Ascending aorta (tissue), 2 donors: ENCODE measurements at regions not wholly inside any gene's neighbourhood (a gene's known extent, or its start where the extent isn't known, plus 50 kb on each side); places are given as distances from the start of the nearest gene placed in this dataset.

ENCODE experiments used
- DNase-seq, 2 donors: peaks; one replicate each; pipeline ENCODE4 v3.0.0-alpha.2; 2019; ENCODE audit warnings: low spot score in 2 of 2
- H3K27ac ChIP-seq, 2 donors: fragments of 200-600 bp; sonication (generic); one replicate each; pipeline ENCODE4 v1.5.1; 2016 to 2017; ENCODE audit warnings: mild to moderate bottlenecking in 1 of 2
- H3K27me3 ChIP-seq: fragments of 200-600 bp; sonication (generic); one replicate; pipeline ENCODE4 v1.5.1; 2017
- H3K36me3 ChIP-seq, 2 donors: fragments of 200-600 bp; sonication (generic); one replicate each; pipeline ENCODE4 v1.5.1; 2016
- H3K4me1 ChIP-seq, 2 donors: fragments of 200-600 bp; sonication (generic); one replicate each; pipeline ENCODE4 v1.5.1; 2016 to 2017; ENCODE audit warnings: mild to moderate bottlenecking in 1 of 2
- H3K4me3 ChIP-seq, 2 donors: fragments of 200-600 bp; sonication (generic); one replicate each; pipeline ENCODE4 v1.5.1; 2016 to 2017; ENCODE audit warnings: mild to moderate bottlenecking in 1 of 2
- H3K9me3 ChIP-seq, 2 donors: fragments of 200-600 bp; sonication (generic); one replicate each; pipeline ENCODE4 v1.5.1; 2016
- CTCF ChIP-seq, 3 experiments: fragments of 200-600 bp in 2 of 3; fragments of 450-650 bp in 1 of 3; sonication (generic) in 2 of 3; IDR thresholded peaks; one replicate each; pipeline ENCODE4 v1.5.1; 2016 to 2019; ENCODE audit warnings: antibody characterized with exemption in 3 of 3, mild to moderate bottlenecking in 1 of 3, moderate library complexity in 1 of 3
- intact Hi-C: fragments of 100-400 bp; cut with DNase I; formaldehyde crosslinking; loops from one replicate; pipeline ENCODE4 v1.15.1; 2023

GRCh38 chr10:78139341-78139740, 105.7 kb downstream of the RPS24 start:
- H3K27ac ChIP-seq: no peak overlapping the region
- H3K36me3 ChIP-seq: no peaks in the 10 kb centered on the region
- no peaks in the 10 kb centered on the region for H3K9me3 ChIP-seq
- no peaks in the 10 kb centered on the region for H3K27me3 ChIP-seq
- H3K4me3 ChIP-seq: no peak overlapping the region
- DNase-seq: no peak
- TF ChIP-seq CTCF (IDR thresholded peaks at IDR 0.05): no peak
- no peaks in the 10 kb centered on the region for H3K4me1 ChIP-seq
- intact Hi-C loops: no loop called here

- no peaks in the 10 kb centered on the region for H3K4me1 ChIP-seq
- H3K9me3 ChIP-seq: no peaks in the 10 kb centered on the region
- TF ChIP-seq CTCF (IDR thresholded peaks at IDR 0.05): no peak
- no peaks in the 10 kb centered on the region for H3K36me3 ChIP-seq
- no peak overlapping the region for H3K27ac ChIP-seq
- intact Hi-C loops: no loop called here
- H3K27me3 ChIP-seq: no peaks in the 10 kb centered on the region
- no peak overlapping the region for H3K4me3 ChIP-seq
- DNase-seq: no peak
Observed at GRCh38 chr10:78140066-78140630, 106.5 kb downstream of the RPS24 start.

- Histone ChIP-seq H3K4me1 (no peaks in the 10 kb centered on the region), H3K4me3 (no peak overlapping the region), H3K27me3 (no peaks in the 10 kb centered on the region), H3K36me3 (no peaks in the 10 kb centered on the region), H3K9me3 (no peaks in the 10 kb centered on the region), H3K27ac (no peak overlapping the region)
- no peak for DNase-seq
- no peak for TF ChIP-seq CTCF (IDR thresholded peaks at IDR 0.05)
- intact Hi-C loops: no loop called here
Observed at GRCh38 chr10:78143576-78143975, 109.9 kb downstream of the RPS24 start.

GRCh38 chr10:78146200-78146599, 112.5 kb downstream of the RPS24 start:
- H3K4me1 ChIP-seq: no peaks in the 10 kb centered on the region
- no peak for DNase-seq
- no peak for TF ChIP-seq CTCF (IDR thresholded peaks at IDR 0.05)
- intact Hi-C loops: no loop called here
- H3K9me3 ChIP-seq: no peaks in the 10 kb centered on the region
- H3K36me3 ChIP-seq: no peaks in the 10 kb centered on the region
- H3K27me3 ChIP-seq: no peaks in the 10 kb centered on the region
- no peak overlapping the region for H3K27ac ChIP-seq
- no peak overlapping the region for H3K4me3 ChIP-seq

GRCh38 chr10:78147202-78147601, 113.5 kb downstream of the RPS24 start:
- Histone ChIP-seq H3K4me1 (no peaks in the 10 kb centered on the region), H3K27me3 (no peaks in the 10 kb centered on the region), H3K4me3 (no peak overlapping the region), H3K36me3 (no peaks in the 10 kb centered on the region), H3K9me3 (no peaks in the 10 kb centered on the region), H3K27ac (no peak overlapping the region)
- no peak for DNase-seq
- TF ChIP-seq CTCF (IDR thresholded peaks at IDR 0.05): no peak
- intact Hi-C loops: no loop called here
